ENCODE measurements at regions not wholly inside any gene's neighbourhood (a gene's known extent, or its start where the extent isn't known, plus 50 kb on each side); places are given as distances from the start of the nearest gene placed in this dataset.
A peak's percentile ranks its signal among the peaks of the same experiment; 100 is the strongest.

DNA sequence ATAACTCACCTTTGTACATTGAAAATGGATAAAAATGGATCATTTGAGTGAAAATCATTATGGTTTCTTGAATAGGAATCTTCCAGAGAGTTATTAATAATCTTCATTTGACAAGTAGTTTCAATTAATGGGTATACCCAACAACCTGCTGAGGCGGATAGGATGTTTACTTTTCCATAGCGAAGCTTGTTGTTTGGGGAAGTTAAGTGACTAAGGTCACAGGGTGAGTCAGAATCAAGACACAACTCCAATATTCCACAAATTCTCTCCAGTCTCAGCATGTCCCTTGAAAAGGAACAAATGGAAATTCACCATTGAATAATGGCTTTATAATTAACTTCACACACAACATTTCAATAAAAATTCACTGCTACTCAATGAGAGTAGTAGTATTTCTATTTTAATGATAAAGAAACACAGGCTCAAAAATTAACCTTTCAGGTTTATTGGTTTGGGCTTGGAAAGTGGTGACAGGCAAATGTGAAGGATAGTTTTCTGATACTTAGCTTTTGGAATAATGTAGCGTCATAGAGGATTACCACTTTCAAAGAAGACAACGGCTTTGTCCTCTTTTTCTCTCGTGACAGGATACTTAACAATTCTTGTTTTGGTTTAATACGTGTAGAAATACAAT lies 211.3 kb downstream of the GPD2 start:
- no peaks in the 10 kb centered on the region for H3K9me3 Mint-ChIP-seq
- no peak overlapping the region for H3K27ac Mint-ChIP-seq
- no peak overlapping the region for H3K4me3 Mint-ChIP-seq
- ATAC-seq (no peak), DNase-seq (ENCODE audit: low spot score in 2 of 2) (no peak)
- H3K36me3 Mint-ChIP-seq, result no peaks in the 10 kb centered on the region
- no peaks in the 10 kb centered on the region for H3K4me1 Mint-ChIP-seq

DNA sequence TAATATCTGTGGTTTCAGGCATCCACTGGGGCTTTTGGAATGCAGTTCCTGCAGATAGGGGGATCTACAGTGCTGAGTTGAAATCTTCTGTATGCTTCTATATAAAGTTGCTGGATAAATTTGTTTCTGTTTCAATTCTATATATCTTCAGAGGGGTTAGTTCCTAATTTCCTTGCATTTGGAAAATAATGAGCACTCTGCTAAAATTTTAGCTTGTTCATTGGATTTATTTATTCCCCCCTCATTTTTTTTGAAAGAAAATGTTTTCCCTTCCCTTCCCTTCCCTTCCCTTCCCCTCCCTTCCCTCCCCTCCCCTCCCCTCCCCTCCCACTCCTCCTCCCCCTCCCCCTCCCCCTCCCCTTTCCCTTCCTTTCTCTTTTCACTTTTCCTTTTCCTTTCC lies 212.3 kb downstream of the GPD2 start:
- H3K27ac Mint-ChIP-seq, result no peak overlapping the region
- ATAC-seq (no peak), DNase-seq (ENCODE audit: low spot score in 2 of 2) (no peak)
- no peaks in the 10 kb centered on the region for H3K36me3 Mint-ChIP-seq
- H3K9me3 Mint-ChIP-seq, result no peaks in the 10 kb centered on the region
- H3K4me3 Mint-ChIP-seq, result no peak overlapping the region
- no peaks in the 10 kb centered on the region for H3K4me1 Mint-ChIP-seq

DNA sequence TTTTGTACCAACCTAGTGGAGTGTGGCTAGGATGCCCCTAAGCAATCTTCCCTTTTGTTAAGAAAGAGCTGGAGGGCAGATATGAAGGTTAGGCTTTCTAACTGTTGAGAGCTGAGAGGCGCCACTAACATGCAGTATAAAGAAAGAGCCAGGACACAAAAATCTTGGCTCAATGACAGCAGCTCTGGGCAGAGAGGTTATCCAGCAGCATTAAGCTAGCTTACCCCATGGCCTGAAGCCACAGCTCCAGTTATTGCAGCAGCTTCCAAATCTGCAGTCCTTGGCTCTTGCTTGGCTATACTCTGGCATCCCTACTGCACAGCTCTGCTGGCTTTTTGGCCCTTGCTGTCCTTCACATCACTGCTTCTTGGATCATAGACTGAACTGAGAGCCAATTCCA lies 213.4 kb downstream of the GPD2 start:
- Mint-ChIP-seq H3K4me3 (no peak overlapping the region), H3K9me3 (no peaks in the 10 kb centered on the region), H3K36me3 (no peaks in the 10 kb centered on the region), H3K27ac (no peak overlapping the region), H3K4me1 (no peaks in the 10 kb centered on the region)
- ATAC-seq (no peak), DNase-seq (ENCODE audit: low spot score in 2 of 2) (no peak)

DNA sequence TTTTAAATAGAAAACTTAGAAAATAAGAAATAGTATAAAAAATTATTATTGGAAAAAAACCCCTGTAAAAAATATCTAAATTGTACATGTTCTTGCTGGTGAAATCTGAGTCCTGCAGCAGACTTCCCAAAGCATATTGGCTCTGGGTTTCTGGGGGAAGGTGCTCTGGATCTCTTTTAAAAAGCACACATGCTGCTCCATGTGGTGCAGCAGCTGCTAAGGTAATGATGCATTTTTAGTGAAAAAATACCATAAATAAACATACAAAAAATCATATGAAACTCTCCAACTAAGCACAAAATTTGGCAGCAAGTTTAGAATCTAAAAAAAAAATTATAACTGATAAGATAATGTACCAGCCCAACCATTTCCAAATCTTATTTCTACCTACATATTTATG lies 216.5 kb downstream of the GPD2 start:
- ATAC-seq (no peak), DNase-seq (ENCODE audit: low spot score in 2 of 2) (no peak)
- no peaks in the 10 kb centered on the region for H3K4me1 Mint-ChIP-seq
- H3K27ac Mint-ChIP-seq, result no peak overlapping the region
- no peaks in the 10 kb centered on the region for H3K9me3 Mint-ChIP-seq
- no peaks in the 10 kb centered on the region for H3K36me3 Mint-ChIP-seq
- H3K4me3 Mint-ChIP-seq, result no peak overlapping the region

DNA sequence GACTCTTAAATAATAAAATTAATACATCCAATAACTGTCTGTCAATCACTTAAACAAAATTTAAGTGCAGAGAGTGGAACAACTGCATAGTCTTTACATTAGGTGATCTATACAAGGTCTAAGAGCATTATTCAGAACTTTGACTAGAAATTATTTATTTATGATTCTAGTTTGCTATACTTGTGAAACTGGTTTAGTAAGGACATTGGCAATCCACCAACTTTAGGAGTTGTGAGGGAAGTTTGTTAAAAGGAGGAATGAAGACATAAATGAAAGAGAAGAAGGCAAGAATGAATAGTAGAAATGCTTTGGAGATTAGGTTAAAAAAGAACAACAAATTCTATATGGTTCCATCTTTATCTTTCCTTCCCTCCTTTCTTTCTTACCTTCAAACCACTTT lies 217.5 kb downstream of the GPD2 start:
- Mint-ChIP-seq H3K9me3 (no peaks in the 10 kb centered on the region), H3K27ac (no peak overlapping the region), H3K4me3 (no peak overlapping the region), H3K36me3 (no peaks in the 10 kb centered on the region), H3K4me1 (no peaks in the 10 kb centered on the region)
- DNase-seq (ENCODE audit: low spot score in 2 of 2) (no peak), ATAC-seq (no peak)

DNA sequence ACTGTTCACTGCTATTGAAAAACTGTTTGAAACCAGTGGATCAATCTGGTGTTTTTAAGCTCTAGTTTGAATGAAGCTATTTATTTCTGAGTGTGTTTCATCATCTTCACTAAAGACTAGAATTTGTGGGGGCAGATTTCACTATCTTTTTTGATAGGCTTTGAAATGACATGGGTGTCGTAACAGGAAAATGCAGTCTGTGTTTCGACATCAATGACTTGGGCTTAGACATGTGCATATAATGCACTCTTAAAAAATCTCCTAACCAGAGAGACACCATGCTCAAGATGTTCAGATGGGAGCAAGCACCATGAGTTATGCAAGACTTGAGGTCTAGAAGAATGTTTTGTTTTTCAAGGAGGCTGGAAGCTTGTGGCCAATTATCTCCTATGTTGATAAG lies 221.6 kb downstream of the GPD2 start:
- Mint-ChIP-seq H3K36me3 (no peaks in the 10 kb centered on the region), H3K4me3 (no peak overlapping the region), H3K27ac (no peak overlapping the region), H3K9me3 (no peaks in the 10 kb centered on the region), H3K4me1 (no peaks in the 10 kb centered on the region)
- ATAC-seq (no peak), DNase-seq (ENCODE audit: low spot score in 2 of 2) (no peak)

DNA sequence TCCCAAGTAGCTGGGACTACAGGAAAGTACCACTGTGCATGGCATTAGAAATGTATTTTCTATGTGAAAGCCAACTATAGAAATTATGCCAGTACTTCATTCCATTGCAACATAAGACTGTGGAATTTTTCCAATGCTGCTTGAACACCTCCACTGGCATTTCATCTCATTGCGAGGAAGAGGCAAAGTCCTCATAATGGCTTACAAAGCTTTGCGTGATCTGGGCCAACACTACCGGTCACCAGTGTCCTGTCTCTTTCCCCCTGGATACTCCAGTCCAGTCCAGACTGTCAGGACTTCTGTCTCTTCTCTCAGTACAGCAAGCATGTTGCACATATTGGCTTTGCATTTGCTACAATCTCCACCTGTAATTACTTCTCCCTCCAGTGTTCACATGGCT lies 223.5 kb downstream of the GPD2 start:
- H3K27ac Mint-ChIP-seq, result no peak overlapping the region
- H3K9me3 Mint-ChIP-seq, result no peaks in the 10 kb centered on the region
- ATAC-seq (no peak), DNase-seq (ENCODE audit: low spot score in 2 of 2) (no peak)
- no peaks in the 10 kb centered on the region for H3K4me1 Mint-ChIP-seq
- no peaks in the 10 kb centered on the region for H3K36me3 Mint-ChIP-seq
- no peak overlapping the region for H3K4me3 Mint-ChIP-seq

DNA sequence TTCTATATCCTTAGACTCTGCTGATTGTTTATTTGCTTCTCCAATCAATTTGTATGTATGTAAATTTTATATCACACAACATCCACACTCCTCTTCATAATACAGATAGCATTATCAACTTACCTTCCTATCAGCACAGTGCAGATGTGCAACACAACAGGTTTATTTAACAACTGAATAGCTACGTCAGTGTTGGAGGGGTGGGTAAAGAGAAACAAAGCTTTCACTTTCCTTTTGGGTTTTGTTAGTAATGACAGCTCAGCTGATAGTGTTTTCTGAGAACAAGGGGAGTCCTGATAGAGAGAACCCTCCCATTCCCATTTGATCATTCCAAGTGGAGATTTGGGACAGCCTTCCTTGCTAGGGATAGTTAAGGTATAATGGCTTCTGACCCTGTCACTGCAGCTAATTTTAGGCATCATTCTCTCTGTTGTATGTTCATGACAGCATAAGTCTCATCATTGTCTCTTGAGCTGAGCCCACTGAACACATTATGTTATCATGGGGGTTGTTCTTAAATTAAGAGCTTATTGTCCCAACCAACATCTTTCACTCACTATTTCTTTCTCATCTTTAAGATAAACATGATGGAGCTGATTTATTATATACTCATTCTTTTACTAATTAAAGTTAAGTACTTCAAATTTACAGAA lies 227.7 kb downstream of the GPD2 start:
- DNase-seq (ENCODE audit: low spot score in 2 of 2), result no peak
- H3K9me3 Mint-ChIP-seq, result no peaks in the 10 kb centered on the region
- peaks cover 4% of the 10 kb centered on the region for H3K4me1 Mint-ChIP-seq

DNA sequence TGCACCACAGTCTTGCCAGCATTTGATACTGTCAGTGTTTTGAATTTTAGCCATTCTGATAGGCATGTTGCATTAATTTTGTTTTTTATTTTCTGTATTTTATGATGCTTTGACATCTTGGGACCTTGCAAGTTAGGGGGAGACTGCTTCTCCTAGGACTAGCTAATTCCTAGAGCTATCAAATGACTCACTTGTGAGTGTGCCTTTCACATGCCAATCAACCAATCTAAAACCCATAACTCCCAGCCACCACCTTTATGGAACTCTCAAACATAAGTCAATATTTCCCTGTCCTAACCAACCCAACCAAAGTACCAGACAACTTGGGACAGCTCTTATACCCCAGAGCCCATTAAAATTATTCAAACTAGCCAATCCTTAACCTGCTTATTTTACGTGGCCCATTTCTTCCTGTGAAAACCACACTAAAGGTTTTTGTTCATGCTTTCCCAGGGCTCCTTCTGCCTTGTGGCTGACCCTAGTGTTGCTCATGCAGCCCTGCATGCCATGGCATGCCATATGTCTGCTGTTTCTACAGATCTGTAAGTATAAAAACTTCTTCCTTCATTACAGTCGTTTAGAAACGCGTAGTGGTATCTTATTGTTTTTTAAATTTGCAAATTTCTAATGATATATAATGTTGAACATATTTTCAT lies 230.1 kb downstream of the GPD2 start:
- peak; percentile 51 for ATAC-seq

More for the DNA sequence above, 227.7 kb downstream of the GPD2 start:
- Mint-ChIP-seq H3K27ac (no peak overlapping the region), H3K36me3 (no peaks in the 10 kb centered on the region), H3K4me3 (no peak overlapping the region)
- peak; percentile 55 for ATAC-seq

DNA sequence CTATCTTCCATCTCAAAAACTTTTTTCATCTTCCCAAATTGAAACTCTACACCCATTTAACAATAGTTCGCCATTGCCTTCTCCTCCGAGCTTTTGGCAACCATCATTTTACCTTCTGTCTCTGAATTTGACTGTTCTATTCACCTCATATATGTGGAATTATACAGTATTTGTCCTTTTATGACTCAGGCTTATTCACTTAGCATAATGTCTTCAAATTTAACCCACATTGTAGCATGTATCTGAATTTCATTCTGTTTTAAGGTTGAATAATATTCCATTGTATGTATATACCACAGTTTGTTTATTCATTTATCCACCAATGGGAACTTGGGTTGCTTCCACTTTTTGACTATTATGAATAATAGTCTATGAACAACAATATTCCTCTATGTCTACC lies 233.9 kb downstream of the GPD2 start:
- Mint-ChIP-seq H3K4me1 (peaks cover 4% of the 10 kb centered on the region), H3K4me3 (no peak overlapping the region), H3K9me3 (no peaks in the 10 kb centered on the region), H3K27ac (no peak overlapping the region), H3K36me3 (no peaks in the 10 kb centered on the region)
- DNase-seq (ENCODE audit: low spot score in 2 of 2), result no peak
- ATAC-seq, result no peak

More for the DNA sequence above, 230.1 kb downstream of the GPD2 start:
- Mint-ChIP-seq H3K4me1 (peaks cover 4% of the 10 kb centered on the region), H3K4me3 (no peak overlapping the region), H3K27ac (no peak overlapping the region), H3K36me3 (no peaks in the 10 kb centered on the region), H3K9me3 (no peaks in the 10 kb centered on the region)
- DNase-seq (ENCODE audit: low spot score in 2 of 2), result no peak

DNA sequence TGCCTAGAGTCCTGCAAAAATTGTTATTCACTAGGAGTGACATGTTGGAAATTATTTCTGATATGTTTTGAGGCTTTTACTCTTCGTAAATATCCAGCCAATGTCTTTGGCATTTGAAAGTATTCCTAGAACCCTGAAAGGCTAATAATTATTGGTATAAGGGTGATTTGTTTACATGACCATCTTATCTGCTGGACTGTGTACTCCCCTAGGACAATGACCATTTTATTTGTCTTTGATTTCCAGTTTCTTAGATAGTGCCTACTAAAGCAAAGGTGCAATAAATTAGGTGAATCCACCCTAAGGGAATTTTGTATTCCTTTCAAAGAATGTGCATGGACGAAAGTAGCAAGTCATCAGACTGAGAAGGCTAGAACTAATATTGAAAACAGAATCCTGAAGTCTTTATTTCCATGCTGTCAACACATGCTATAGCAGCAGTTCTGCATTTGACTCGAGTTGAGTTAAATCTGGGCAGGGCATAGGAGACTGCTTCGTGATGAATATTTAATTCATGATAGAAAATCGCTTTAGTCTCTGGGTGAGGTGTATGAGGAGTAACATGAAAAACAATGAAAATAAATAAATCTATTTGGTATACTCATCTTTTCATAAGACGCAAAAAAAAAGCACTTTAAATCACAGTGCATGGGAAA lies 235.7 kb downstream of the GPD2 start:
- H3K27ac Mint-ChIP-seq, result no peak overlapping the region
- ATAC-seq (no peak), DNase-seq (ENCODE audit: low spot score in 2 of 2) (no peak)
- H3K36me3 Mint-ChIP-seq, result no peaks in the 10 kb centered on the region
- H3K4me3 Mint-ChIP-seq, result no peak overlapping the region
- H3K4me1 Mint-ChIP-seq, result no peaks in the 10 kb centered on the region
- no peaks in the 10 kb centered on the region for H3K9me3 Mint-ChIP-seq

DNA sequence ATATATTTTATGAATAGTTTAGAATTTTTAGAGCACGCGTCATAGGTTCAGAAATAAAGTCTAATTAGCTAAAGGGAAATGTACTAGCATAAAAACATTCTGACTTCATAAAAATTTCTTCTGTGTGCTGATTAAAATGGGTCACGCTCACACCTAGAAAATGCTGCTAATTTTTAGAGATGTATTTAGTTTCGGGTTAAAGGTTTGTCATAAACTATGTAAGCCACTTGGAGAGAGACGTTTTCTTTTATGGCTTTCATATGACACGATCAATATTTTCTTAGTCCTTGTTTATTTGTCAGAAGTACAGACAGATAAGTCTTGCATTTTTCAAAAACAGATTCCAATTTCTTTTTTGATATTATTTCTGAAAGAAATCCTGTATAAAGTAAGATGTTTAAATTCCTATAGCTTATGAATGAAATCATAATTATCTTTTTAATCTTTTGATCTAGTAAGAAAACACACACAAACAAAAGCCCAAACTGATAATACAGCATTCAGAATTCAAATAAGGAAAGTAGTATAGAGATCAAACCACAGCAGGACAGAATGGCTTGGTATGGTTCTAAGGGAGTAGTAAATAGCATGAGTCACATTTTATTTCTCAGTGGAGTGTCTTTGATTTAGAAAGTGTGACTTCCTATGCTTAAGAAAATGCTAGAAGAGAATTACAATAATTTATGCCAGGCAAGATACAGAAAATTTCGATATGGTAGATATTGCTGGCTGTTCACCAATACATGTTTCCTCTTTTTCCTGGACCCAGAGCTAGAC lies 236.6 kb downstream of the GPD2 start:
- no peak for DNase-seq (ENCODE audit: low spot score in 2 of 2)
- Mint-ChIP-seq H3K36me3 (no peaks in the 10 kb centered on the region), H3K27ac (no peak overlapping the region), H3K9me3 (no peaks in the 10 kb centered on the region), H3K4me3 (no peak overlapping the region), H3K4me1 (no peaks in the 10 kb centered on the region)
- ATAC-seq, result no peak

DNA sequence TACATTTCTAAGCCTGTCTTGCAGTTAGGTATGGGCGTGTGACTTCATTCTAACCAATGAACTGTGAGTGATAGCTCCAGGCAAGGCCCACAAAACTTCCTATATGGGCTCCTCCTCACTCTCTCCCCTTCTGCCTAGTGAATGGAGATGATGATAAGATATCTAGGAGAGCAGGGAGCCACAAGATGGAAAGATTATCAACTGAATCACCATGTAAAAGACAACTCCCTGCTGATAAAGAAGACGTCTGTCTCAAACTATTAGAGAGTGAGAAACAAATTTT lies 237.1 kb downstream of the GPD2 start:
- no peaks in the 10 kb centered on the region for H3K4me1 Mint-ChIP-seq
- H3K27ac Mint-ChIP-seq, result no peak overlapping the region
- no peaks in the 10 kb centered on the region for H3K9me3 Mint-ChIP-seq
- H3K36me3 Mint-ChIP-seq, result no peaks in the 10 kb centered on the region
- no peak overlapping the region for H3K4me3 Mint-ChIP-seq
- DNase-seq (ENCODE audit: low spot score in 2 of 2) (no peak), ATAC-seq (no peak)

DNA sequence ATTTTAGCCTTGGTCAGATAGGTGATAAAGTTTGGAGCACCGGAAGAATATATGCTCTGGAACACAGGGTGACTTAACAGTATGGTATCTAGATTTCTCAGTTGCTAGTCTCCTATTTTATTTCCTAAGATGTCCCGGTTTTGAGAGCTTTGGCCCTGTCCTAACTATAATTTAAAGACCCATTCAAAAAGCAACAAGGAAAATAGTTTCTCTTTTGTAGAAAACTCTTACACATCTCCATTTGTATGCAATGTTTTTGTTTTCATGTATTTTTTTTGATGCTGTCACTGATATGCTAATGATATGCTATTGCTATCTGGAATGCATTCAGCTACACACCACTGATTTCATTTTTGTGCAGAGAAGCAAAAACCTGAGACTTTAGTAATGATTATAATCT lies 237.8 kb downstream of the GPD2 start:
- Mint-ChIP-seq H3K27ac (no peak overlapping the region), H3K36me3 (no peaks in the 10 kb centered on the region), H3K4me1 (no peaks in the 10 kb centered on the region), H3K4me3 (no peak overlapping the region), H3K9me3 (no peaks in the 10 kb centered on the region)
- DNase-seq (ENCODE audit: low spot score in 2 of 2) (no peak), ATAC-seq (no peak)

DNA sequence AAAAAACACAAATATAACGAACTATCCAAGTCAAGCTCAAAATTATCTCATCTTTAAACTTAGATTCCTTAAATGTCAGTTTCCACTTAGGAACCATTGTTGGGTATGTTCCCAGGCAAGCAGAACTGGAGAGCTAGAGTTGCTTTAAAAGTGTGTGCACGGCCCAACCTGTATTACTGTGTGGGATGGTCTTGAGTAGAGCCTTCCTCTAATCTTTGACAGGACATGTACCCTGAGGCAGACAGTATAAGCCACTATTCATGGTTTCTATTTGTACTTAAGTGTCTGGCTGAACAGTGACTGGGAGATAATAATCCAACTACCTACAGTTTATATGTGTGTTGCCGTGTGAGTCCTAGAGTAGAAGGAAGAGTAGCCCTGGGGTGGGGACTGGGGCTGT lies 239.7 kb downstream of the GPD2 start:
- Mint-ChIP-seq H3K4me1 (no peaks in the 10 kb centered on the region), H3K36me3 (no peaks in the 10 kb centered on the region), H3K27ac (no peak overlapping the region), H3K9me3 (no peaks in the 10 kb centered on the region), H3K4me3 (no peak overlapping the region)
- DNase-seq (ENCODE audit: low spot score in 2 of 2) (no peak), ATAC-seq (no peak)
